GM04503 (cell line): ENCODE measurements at regions not wholly inside any gene's neighbourhood (a gene's known extent, or its start where the extent isn't known, plus 50 kb on each side); places are given as distances from the start of the nearest gene placed in this dataset.

ENCODE experiments used
- DNase-seq: peaks from one replicate; pipeline ENCODE4 v3.0.0-alpha.2; 2012; ENCODE audit warnings: low read depth

GRCh38 chr12:31867292-31867691 is 91.9 kb upstream of the RESF1 start:
- no peak for DNase-seq

- no peak for DNase-seq
These were observed 92.7 kb upstream of the RESF1 start for GRCh38 chr12:31866523-31866922.

GRCh38 chr12:31865023-31865422 is 94.2 kb upstream of the RESF1 start:
- no peak for DNase-seq

- DNase-seq: no peak
These were observed 97.9 kb upstream of the RESF1 start for GRCh38 chr12:31861360-31861759.

GRCh38 chr12:31860401-31860800 is 98.8 kb upstream of the RESF1 start:
- no peak for DNase-seq

- DNase-seq: no peak
These were observed 99.8 kb upstream of the RESF1 start for GRCh38 chr12:31859232-31859977.

GRCh38 chr12:31855427-31855826 is 103.8 kb upstream of the RESF1 start:
- no peak for DNase-seq

- no peak for DNase-seq
These were observed 105.2 kb upstream of the RESF1 start for GRCh38 chr12:31853977-31854376.

- DNase-seq: no peak
These were observed 105.7 kb upstream of the RESF1 start for GRCh38 chr12:31853520-31853919.

- no peak for DNase-seq
These were observed 108.9 kb upstream of the RESF1 start for GRCh38 chr12:31850268-31850667.

- no peak for DNase-seq
These were observed 110.0 kb upstream of the RESF1 start for GRCh38 chr12:31849090-31849687.

GRCh38 chr12:31846405-31846804 is 112.8 kb upstream of the RESF1 start:
- DNase-seq: no peak

- no peak for DNase-seq
These were observed 113.4 kb upstream of the RESF1 start for GRCh38 chr12:31845613-31846322.

- no peak for DNase-seq
These were observed 114.7 kb upstream of the AMN1 start for GRCh38 chr12:31843398-31844095.

- DNase-seq: no peak
These were observed 109.1 kb upstream of the AMN1 start for GRCh38 chr12:31837913-31838312.

- DNase-seq: no peak
These were observed 106.6 kb upstream of the AMN1 start for GRCh38 chr12:31835276-31835882.

- DNase-seq: no peak
These were observed 105.3 kb upstream of the AMN1 start for GRCh38 chr12:31834150-31834549.

- no peak for DNase-seq
These were observed 104.2 kb upstream of the AMN1 start for GRCh38 chr12:31832740-31833729.

GRCh38 chr12:31828071-31828470 is 99.2 kb upstream of the AMN1 start:
- no peak for DNase-seq

- DNase-seq: no peak
These were observed 93.9 kb upstream of the AMN1 start for GRCh38 chr12:31822761-31823160.

- no peak for DNase-seq
These were observed 92.7 kb upstream of the AMN1 start for GRCh38 chr12:31821484-31821883.
